ENCODE measurements at regions not wholly inside any gene's neighbourhood (a gene's known extent, or its start where the extent isn't known, plus 50 kb on each side); places are given as distances from the start of the nearest gene placed in this dataset.

DNA sequence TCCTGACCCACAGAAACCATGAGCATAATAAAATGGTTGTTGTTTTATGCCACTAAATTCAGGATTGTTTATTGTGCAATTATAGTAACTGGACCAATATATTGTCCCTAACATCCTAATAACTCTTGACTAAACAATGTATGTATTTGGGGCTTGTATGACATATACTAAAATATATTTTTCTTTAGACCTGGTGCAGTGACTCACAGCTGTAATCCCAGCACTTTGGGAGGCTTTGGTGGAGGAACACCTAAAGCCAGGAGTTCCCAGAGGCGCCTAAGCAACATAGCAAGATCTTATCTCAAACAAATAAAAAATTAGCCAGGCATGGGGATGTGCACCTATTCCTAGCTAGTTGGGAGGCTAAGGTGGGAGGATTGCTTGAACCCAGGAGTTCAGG is 180.4 kb downstream of the SUCNR1 start:
- FAIRE-seq = no peak
- no peak for DNase-seq (ENCODE audit: low spot score)

DNA sequence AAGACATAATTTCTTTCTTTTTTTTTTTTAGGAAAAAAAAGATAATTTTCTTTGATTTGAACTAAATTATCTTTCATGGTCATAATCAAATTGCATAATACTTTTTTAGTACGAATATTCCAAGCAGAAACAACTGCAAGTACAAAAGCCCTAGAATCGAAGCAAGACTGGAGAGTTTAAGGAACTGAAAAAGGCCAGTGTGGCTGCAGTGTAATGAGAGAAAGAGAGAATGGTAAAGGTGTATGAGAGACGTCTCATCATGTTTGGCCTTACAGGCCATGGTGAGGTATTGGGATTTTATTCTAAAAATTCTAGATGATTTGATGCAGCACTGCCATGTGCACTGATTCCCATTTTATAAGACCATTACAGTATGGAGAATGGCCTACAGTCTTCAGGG is 180.9 kb downstream of the SUCNR1 start:
- DNase-seq (ENCODE audit: low spot score) (no peak), FAIRE-seq (no peak)

DNA sequence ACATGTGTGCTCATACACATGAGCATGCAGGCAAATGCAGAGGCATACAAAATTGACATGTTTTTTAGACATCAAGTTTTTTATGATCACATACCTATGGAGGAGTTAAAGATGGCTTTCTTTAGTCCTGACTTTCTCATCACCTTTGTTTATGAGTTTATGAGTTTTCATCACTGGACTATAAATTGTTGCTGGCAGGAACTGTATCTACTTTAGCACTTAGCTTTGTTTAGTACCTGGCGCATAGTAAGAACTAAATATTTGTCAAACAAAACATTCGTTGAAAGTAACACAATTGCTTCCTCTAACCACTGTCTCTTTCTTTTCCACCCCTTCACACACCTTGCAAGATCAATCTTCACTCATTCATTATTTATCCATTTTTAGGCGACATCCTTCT is 182.6 kb downstream of the SUCNR1 start:
- no peak for FAIRE-seq
- DNase-seq (ENCODE audit: low spot score) = no peak

DNA sequence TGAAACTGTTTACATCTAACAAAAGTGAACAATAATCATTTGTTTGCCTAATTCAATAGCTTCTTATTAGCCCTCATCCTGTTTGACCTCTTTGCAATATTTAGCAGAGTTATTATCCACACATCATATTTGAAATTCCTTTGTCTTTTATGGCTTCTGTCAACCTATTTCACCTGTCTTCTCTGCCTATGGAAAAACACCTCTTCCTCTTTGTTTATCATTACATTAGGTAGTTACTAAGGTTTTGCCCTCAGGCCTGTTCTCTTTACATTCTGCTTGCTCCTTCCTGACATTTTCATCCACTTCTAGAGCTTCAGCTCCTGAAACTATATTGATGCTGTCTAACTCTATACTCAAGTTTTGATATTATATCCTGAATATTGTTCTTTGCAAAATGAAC is 183.0 kb downstream of the SUCNR1 start:
- FAIRE-seq = no peak
- DNase-seq (ENCODE audit: low spot score) = no peak

DNA sequence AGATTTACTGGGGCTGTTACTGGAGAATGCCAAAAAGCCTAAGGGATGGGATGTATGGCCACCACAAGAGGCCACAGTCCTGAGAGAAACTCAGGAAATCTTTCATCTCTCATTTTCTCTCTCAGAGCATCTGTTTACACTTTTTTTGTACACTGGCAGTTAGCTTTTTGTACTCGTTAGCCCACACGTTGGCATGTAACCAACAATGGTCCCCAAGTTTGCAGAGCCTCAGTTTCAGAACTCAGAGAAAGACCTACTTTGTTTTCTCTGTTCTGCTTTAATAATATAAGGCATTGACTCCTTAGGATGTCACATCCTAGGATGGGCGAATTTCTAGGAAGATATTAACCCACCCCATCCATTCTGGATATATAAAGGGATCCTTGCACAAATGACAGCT is 183.5 kb downstream of the SUCNR1 start:
- FAIRE-seq (no peak), DNase-seq (ENCODE audit: low spot score) (no peak)

DNA sequence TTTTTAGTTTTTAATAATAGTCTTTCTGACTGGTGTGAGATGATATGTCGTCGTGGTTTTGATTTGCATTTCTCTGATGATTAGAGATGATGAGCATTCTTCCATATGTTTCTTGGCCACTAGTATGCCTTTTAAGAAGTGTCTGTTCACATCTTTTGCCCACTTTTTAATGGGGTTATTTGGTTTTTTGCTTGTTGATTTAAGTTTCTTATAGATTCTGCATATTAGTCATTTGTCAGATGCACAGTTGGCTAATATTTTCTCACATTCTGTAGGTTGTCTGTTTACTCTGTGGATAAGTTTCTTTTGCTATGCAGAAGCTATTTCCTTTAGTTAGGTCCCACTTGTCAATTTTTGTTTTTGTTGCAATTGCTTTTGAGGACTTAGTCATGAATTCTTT is 185.4 kb downstream of the SUCNR1 start:
- DNase-seq (ENCODE audit: low spot score) (no peak), FAIRE-seq (no peak)

DNA sequence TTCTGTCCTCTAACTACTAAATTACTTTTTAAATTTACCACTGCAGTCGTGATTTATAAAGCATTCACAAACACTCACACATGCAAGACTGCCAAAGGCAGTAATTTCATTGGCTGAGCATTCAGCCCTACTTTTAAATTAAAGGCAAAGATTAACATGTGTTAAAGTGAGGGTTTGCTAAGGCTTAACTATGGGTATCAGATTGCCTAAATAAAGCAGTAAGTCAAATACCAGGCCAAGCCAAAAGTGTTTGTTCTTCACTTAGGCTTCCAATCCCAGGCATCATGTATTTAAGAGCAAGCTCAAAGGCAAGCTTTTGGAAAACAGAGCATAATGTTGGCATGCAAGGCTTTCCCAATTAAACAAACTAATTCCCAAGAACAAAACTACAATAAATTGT is 187.3 kb downstream of the SUCNR1 start:
- FAIRE-seq (no peak), DNase-seq (ENCODE audit: low spot score) (no peak)

DNA sequence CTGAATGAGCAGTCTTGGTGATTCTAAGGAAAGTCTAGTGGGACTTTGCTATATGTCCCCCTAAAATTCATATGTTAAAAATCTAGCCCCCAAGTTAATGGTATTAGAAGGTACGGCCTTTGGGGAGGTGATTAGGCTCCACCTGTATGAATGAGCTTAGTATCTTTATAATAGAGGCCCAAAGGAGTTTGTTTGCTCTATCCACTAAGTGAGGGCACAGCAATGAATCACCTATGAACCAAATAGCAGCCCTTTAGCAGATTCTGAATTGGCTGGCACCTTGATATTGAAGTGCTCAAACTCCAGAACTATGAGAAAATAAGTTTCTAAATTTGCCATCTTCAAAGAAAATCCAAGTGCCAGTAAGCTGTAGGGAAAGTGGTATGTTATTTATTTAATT is 187.9 kb downstream of the SUCNR1 start:
- DNase-seq (ENCODE audit: low spot score) (no peak), FAIRE-seq (no peak)

DNA sequence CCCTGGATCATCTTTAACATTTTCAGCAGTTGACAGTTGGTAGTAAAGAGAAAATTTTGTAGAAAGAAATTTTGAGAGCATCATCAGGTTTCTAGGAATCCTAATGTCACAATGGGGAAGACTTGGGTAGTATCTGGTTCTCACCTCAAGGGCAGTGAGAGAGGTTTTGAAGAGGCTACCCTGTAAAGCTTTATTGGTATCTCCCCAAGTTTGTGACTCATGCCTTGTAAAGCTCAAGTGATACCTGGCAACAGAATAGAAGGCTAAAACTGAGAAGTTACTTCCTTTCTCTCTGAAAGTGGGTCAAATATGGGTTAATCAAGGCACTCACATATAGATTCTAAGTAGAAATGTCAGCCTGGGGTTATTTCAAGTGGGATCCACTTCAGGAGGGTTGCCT is 196.4 kb downstream of the SUCNR1 start:
- DNase-seq (ENCODE audit: low spot score) = no peak

DNA sequence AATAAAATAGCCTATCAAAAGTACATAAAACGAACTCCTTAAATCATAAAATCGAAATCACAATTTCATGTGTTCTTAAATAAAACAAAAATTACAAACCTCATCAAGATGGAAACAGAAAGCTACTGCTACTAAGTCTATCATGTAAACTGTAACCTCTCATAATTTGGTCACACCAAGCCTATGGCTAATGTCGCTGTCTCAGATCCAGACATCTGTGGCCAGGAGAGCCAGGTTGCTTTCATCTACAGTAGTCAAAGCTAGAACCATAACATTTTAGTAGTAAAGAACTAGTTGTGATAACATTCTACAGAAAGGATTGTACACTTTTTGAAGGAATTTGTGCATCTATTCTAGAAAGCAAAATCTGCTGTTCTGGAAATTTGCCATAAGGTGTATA is 197.4 kb upstream of the MBNL1 start:
- no peak for FAIRE-seq

More for the DNA sequence above, 196.4 kb downstream of the SUCNR1 start:
- FAIRE-seq = no peak

DNA sequence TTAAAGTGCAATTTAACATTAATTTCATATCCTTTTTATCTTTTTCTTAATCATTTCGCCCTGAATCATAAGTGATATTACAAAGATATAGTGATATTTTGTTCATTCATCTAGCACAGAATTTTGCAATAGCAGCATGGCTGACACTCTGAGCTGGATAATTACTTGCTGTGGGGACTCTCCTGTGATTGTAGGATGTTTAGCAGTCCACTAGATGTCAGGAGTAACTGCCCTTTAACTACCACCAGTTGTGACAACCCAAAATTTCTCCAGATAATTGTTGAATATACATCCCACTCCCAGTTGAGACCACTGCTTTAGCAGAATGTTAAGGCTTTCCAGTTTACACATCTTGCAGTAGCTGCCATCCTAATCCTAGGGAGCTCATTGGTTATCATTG is 196.8 kb upstream of the MBNL1 start:
- peak; percentile 24 for DNase-seq (ENCODE audit: low spot score)
- no peak for FAIRE-seq

More for the DNA sequence above, 197.4 kb upstream of the MBNL1 start:
- DNase-seq (ENCODE audit: low spot score) = no peak

DNA sequence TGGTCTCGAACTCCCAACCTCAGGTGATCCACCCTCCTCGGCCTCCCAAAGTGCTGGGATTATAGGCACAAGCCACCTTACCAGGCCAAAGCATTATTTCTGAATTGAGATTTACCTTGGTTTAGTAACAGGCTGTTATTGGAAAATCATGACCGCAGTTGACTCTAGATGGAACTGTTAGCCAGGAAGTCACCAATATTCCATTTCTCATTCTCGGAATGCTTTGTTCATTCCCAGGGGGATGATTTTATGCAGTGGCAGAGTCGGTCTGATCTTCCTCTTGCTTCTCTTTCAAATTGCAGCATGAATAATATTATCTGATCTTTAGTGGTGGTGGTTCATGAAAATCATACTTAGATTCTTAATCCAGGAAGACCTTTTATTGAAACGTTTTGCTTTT is 195.5 kb upstream of the MBNL1 start:
- FAIRE-seq = no peak
- no peak for DNase-seq (ENCODE audit: low spot score)

DNA sequence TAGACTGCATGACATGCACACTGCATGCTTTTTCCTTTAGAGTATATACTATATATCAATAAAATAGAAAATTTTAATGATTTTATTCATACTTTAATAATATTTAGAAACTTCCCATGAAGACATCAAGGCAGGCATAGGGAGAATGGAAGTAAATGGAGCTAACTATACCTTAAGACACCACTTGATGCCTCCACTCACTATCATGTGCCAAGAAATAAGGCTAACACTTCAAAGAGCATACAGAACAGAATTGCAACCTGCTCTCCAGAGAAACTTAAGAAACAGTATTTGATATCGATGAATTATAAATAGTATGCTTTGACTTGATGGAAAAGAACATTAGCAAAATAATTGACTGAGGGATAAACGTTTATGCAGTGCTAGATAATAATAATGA is 192.6 kb upstream of the MBNL1 start:
- FAIRE-seq = no peak
- DNase-seq (ENCODE audit: low spot score) = no peak

DNA sequence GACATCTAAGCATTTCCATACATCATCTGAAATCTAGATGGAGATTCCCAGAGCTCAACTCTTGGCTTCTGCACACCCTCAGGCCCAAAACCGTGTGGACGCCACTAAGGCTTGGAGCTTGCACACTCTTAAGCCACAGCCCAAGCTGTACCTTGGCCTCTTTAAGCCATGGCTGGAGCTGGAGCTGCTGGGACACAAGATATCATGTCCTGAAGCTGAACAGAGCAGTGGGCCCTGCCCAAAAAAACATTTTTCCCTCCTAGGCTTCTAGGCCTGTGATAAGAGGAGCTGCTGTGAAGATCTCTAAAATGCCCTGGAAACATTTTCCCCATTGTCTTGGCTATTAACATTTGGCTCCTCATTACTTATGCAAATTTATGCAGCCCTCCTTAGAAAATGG is 188.7 kb upstream of the MBNL1 start:
- no peak for DNase-seq (ENCODE audit: low spot score)
- FAIRE-seq = no peak

DNA sequence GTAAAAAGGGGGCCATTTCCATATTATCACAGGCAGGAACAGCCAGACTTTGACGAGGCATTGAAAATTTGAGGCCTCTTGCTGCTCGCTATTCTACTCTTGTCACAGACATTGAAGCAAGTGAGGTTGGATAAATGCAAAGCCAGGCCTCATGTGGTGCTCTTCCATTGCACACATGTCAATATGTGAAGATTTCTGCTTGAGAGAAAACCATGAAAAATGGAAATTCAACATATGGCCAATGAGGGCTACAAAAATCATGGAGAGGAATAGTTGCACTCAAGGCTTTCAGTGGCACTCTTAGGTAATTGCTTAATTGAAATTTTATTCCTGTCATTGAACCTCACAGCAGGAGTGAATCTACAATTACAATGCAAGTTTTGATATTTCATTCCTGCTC is 185.6 kb upstream of the MBNL1 start:
- FAIRE-seq = no peak
- DNase-seq (ENCODE audit: low spot score) = no peak

DNA sequence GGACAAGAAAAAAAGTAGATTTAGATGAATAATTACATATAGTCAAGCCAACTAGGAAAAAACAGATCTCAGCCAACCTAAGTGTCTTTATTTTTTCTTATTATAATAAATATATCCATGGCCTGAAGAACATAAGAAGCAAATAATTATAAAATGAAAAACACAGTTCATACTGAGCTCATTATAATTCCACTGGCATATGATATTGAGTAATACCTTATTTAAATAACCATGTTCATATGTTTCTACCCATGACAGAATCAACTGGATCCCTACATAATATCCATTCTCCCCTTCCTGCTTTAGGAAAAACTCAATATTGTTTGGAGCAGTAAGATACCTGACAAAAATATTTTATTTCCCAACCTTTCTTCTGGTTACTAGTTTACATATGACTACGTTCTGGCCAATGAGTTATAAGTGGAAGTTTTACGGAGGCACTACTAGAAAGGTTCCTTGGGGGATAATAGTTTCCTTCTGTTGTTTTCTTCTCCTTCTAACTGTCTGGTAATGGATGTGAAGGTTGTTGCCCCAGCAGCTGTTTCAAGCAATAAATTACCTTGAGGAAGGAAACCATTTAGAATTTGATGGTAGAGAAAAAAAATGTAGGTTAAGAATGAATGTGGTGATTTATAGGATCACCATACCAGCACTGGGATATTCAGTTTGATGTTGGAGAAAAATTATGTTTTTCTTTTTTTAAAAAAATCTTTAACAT is 184.1 kb upstream of the MBNL1 start:
- no peak for FAIRE-seq
- no peak for DNase-seq (ENCODE audit: low spot score)

DNA sequence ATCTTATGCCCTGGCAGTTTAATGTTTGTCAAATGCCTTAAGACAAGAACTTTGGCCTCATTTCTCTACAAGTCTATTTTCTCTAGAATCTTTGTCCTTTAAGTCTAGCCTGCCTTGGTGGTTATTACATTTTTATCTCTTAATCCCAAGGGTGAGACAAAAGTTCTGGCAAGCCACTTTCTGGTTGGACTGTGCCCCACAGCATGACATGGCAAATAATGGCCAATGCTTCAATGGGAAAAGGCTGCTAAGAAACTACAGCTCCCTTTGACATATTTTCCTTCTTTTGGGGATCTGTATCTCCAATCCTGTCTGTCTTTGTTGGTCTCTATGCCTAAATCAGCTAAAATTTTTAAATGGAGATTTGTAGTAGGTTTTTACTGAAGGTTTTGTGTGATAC is 181.6 kb upstream of the MBNL1 start:
- DNase-seq (ENCODE audit: low spot score) = no peak
- FAIRE-seq = no peak

DNA sequence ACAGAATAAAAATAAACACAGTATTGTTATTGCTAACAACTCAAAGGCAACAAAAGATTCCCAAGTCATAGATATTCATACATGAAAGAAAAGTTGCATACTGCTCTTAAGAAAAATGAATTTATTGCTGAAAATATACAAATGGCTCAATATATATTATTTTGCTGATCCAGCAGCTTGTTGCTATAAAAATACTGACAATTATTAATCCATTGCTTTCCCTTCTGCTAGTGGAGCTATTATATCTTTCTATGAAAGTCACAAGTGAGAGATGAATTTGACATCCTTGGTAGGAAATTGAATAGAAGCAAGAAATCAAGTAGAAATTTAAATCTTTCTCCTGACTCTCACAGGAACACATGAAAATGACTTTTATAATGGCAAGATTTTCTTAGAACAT is 179.2 kb upstream of the MBNL1 start:
- DNase-seq (ENCODE audit: low spot score) (no peak), FAIRE-seq (no peak)

DNA sequence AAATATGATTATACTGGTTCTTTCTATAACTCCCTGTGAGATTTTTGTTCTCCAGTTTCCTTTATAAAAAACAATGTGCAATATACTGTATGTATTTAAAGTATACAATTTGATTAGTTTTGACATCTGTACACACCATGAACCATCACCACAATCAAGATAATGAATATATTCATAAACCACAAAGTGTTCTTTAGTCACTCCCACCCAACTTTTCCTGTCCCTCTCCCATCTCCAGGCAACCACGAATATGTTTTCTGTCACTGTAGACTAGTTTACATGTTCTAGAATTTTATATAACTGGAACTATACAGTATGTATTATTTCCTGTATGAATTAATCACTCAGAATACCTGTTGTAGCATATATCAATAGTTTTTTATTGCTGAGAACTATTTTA is 177.0 kb upstream of the MBNL1 start:
- no peak for DNase-seq (ENCODE audit: low spot score)
- FAIRE-seq = no peak

DNA sequence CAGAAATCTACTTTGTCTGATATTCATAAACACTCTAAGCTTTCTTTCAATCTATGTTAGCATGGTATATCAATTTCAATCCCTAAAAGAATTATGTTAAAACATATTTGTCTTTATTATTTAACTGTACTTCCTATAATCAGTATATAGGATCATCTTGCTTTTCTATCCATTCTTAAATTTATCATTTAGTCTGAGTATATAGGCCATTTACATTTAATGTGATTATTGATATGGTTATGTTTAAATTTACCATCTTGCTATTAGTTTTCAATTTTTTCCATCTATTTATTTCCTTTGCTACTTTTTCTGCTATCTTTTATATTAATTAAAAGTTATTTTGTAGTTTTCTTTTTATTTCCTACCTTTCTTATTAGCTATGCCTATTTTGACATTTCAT is 174.8 kb upstream of the MBNL1 start:
- FAIRE-seq (no peak), DNase-seq (ENCODE audit: low spot score) (no peak)

DNA sequence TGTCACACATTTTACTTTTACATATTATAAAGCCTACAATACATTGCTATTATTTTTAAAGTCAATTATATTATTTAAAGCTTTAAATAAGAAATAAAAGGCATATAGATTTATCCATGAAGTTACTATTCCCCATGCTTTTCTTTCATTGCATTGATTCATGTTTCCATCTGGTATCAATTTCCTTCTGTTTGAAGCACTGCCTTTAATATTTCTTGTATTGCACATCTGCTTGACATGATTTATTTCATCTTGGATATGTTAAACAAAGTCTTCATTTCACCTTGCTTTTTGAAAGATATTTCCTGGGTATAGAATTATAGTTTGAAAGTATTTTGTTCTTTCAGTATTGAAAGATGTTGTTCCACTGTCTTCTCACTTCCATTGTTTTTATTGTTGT is 174.3 kb upstream of the MBNL1 start:
- no peak for DNase-seq (ENCODE audit: low spot score)
- FAIRE-seq = no peak

DNA sequence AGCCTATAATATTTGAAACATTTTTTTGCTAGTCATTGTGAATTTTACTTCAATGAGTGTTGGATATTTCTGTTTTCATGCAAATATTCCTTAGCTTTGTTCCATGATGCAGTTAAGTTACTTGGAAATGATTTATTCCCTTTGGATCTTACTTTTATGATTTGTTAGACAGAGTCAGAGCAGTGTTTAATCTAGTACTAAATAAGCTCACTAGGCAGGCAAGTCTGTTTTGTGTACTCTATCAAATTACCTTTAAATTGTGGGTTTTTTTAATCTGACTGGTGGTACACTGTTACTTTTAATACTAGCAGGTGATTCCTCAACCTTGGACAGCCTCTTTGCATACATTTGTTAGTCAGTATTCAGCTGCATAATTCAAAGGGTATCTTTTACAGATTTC is 173.3 kb upstream of the MBNL1 start:
- DNase-seq (ENCODE audit: low spot score) = no peak
- FAIRE-seq = no peak

DNA sequence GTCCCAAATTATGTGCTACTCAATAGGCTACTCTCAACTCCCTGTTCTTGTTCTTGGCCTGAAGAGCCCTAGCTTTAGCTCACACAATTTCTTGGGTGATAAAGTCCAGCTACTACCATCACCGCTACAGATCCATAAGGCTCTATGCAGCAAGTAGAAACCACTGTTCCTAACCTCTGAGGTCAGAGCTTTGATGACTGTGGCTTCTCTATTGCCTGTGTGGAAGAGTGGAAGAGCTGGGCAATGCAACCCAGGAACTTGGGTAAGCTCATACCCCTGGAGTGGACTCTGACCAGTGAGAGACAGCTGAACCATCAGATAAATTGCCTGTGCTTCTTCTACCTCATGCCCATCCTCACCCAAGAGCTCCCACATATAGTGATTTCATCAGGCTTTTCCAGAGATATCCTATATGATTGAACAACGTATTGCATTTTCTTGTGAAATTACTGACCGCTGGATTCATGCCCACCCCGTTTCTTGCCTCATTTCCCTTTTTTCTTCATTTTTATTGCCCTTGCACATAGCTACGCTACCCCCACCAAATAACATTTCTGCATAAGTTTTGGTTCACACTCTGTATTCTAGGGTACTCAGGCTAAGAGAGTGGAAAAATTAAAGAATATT is 172.3 kb upstream of the MBNL1 start:
- FAIRE-seq (no peak), DNase-seq (ENCODE audit: low spot score) (no peak)

DNA sequence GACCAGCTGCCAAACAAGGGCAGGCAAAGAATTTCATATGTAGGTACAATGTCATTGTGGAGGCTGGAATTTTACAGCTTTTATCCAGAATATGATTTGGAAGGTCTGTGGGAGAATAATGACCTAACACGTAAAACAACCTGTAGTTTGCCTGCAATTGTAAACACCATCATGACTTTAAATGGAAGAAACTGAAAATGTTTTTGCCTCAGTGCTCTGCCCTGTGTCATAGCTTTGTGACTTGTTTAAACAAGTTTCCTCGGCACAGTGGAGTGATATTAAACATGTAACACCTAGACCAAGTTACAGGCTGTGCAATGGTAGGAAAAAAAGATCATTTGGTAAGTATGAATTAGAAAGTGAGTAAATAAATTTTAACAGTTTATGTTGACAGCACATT is 171.6 kb upstream of the MBNL1 start:
- FAIRE-seq (no peak), DNase-seq (ENCODE audit: low spot score) (no peak)
